Neural cell (in vitro differentiated cells): ENCODE measurements at regions not wholly inside any gene's neighbourhood (a gene's known extent, or its start where the extent isn't known, plus 50 kb on each side); places are given as distances from the start of the nearest gene placed in this dataset.

Experiments
- CTCF ChIP-seq: fragments of 450-650 bp; IDR thresholded peaks from 2 replicates; pipeline ENCODE4 v1.5.1; 2014; ENCODE audit warnings: antibody characterized with exemption, mild to moderate bottlenecking, moderate library complexity; ENCODE audit not compliant: poor library complexity, severe bottlenecking
- EP300 ChIP-seq: fragments of 450-650 bp; conservative IDR thresholded peaks from 2 replicates; pipeline ENCODE4 v1.6.1; 2014; ENCODE audit warnings: antibody characterized with exemption, mild to moderate bottlenecking, moderate library complexity; ENCODE audit not compliant: poor library complexity, severe bottlenecking
- EZH2 ChIP-seq: fragments of 200-600, 300-800 bp; shearing (Covaris generic), sonication (generic); IDR thresholded peaks from 2 replicates; pipeline ENCODE4 v1.6.1; 2014; ENCODE audit warnings: antibody characterized with exemption, low read length, borderline replicate concordance, mild to moderate bottlenecking; ENCODE audit not compliant: insufficient read depth, poor library complexity, severe bottlenecking
- MXI1 ChIP-seq: fragments of 450-650 bp; conservative IDR thresholded peaks from 2 replicates; pipeline ENCODE4 v1.6.1; 2014; ENCODE audit warnings: antibody characterized with exemption, mild to moderate bottlenecking; ENCODE audit not compliant: poor library complexity, severe bottlenecking
- POLR2AphosphoS5 ChIP-seq: IDR thresholded peaks from 2 replicates; pipeline ENCODE4 v1.6.1; 2012
- RAD21 ChIP-seq: fragments of 450-650 bp; conservative IDR thresholded peaks from 2 replicates; pipeline ENCODE4 v1.6.1; 2014; ENCODE audit warnings: antibody characterized with exemption, mild to moderate bottlenecking, moderate library complexity
- REST ChIP-seq: IDR thresholded peaks from 2 replicates; pipeline ENCODE4 v1.6.1; 2012; ENCODE audit warnings: borderline replicate concordance
- SMC3 ChIP-seq: fragments of 450-650 bp; conservative IDR thresholded peaks from 2 replicates; pipeline ENCODE4 v1.6.1; 2014; ENCODE audit warnings: antibody characterized with exemption, mild to moderate bottlenecking, moderate library complexity; ENCODE audit not compliant: poor library complexity

DNA sequence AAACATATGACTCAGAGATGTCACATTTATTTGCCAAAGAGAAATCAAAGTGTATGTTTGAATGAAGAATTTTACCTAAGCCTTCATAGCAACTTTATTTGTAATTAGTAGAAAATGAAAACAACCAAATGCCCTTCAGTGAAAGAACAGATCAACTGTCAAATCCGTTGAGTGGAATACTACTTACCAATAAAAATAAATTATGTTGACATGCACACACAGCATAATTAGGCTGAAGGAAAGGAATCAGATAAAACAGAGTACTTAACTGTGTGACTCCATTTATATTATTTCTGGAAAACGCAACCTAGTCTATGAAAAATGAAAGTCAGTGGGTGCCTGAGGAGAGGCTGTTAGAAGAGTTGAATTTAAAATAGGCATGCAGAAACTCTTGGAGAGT lies 1034.6 kb upstream of the PCDH9 start:
- TF ChIP-seq RAD21 (no peak), CTCF (no peak), REST (no peak), EZH2 (no peak), POLR2AphosphoS5 (no peak), EP300 (no peak), SMC3 (no peak), MXI1 (no peak)
